Body of pancreas (tissue), 4 donors: ENCODE measurements at regions not wholly inside any gene's neighbourhood (a gene's known extent, or its start where the extent isn't known, plus 50 kb on each side); places are given as distances from the start of the nearest gene placed in this dataset.

Experiments
- ATAC-seq: fragments of 150-250 bp; one replicate; pipeline ENCODE4 v1.9.1; 2016
- DNase-seq, 4 donors: peaks; one replicate each; pipeline ENCODE4 v3.0.0-alpha.2; 2019
- H3K27ac ChIP-seq, 4 donors: fragments of 200-600 bp; sonication (generic); 1 replicate in 3 of 4; 2 replicates in 1 of 4; pipeline versions ENCODE4 v1.5.1 to v1.6.1; 2016 to 2019; ENCODE audit warnings: mild to moderate bottlenecking in 1 of 4, mixed read lengths in 1 of 4, moderate library complexity in 1 of 4
- H3K27me3 ChIP-seq, 2 donors: fragments of 200-600 bp; sonication (generic); one replicate each; pipeline ENCODE4 v1.6.0; 2016; ENCODE audit warnings: mild to moderate bottlenecking in 1 of 2
- H3K36me3 ChIP-seq, 2 donors: fragments of 200-600 bp; sonication (generic); replicated peaks in 1 of 2; 2 replicates each; pipeline ENCODE4 v1.5.1; 2016; ENCODE audit warnings: low read depth in 2 of 2; ENCODE audit not compliant: insufficient read depth in 1 of 2
- H3K4me1 ChIP-seq: fragments of 200-600 bp; sonication (generic); one replicate; pipeline ENCODE4 v1.6.0; 2016
- H3K4me3 ChIP-seq, 2 donors: fragments of 200-600 bp; sonication (generic); 1 replicate in 1 of 2; 2 replicates in 1 of 2; pipeline ENCODE4 v1.5.1; 2016 to 2019
- H3K9me3 ChIP-seq, 3 donors: fragments of 200-600 bp; sonication (generic); 1 replicate in 2 of 3; 2 replicates in 1 of 3; pipeline ENCODE4 v1.5.1; 2016
- POLR2A ChIP-seq, 3 donors: fragments of 450-650 bp; IDR thresholded peaks; one replicate each; pipeline ENCODE4 v1.6.1; 2016; ENCODE audit warnings: antibody characterized with exemption in 3 of 3, mild to moderate bottlenecking in 2 of 3
- WGBS, 2 donors: methylation state at CpG; one replicate each; pipeline ENCODE4 v1.1.5; 2017; 5-methylcytosine and 5-hydroxymethylcytosine counted together
- intact Hi-C: fragments of 100-400 bp; cut with DNase I; formaldehyde crosslinking; loops from one replicate; pipeline ENCODE4 v1.15.1; 2023
- TF ChIP-seq, protein P1 (sequence below), 7 experiments: fragments of 450-650 bp in 4 of 7; fragments of 200-600 bp in 3 of 7; sonication (generic) in 3 of 7; IDR thresholded peaks; one replicate each; pipeline ENCODE4 v1.5.1; 2016 to 2019; ENCODE audit warnings: antibody characterized with exemption in 7 of 7

DNA sequence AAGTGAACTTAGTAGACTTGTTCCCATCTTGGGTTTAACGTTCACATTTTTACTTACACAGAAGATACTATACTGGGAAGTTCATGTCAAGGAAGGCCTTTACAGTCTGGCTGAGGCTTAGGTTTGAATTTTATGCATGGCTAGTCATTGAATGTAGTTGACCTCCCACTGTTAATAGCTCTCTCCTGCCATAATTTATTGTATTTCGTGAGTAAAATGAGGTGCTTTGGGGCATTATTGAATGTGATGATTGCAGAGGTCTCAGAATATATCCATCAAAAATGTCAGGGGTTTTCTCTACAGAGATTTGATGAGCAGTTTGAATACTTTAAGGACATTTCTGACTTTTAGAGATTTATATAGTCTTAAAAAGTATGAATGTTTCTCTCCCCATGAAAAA is 356.6 kb upstream of the GRM7 start:
- 68 to 69% methylated on average over 2 of the region's 2 CpGs for WGBS, 2 donors
- no peak for ATAC-seq
- Histone ChIP-seq H3K36me3 (no peaks in the 10 kb centered on the region), H3K9me3 (no peaks in the 10 kb centered on the region), H3K4me1 (no peaks in the 10 kb centered on the region), H3K27me3 (no peaks in the 10 kb centered on the region), H3K27ac (no peak overlapping the region), H3K4me3 (no peak overlapping the region)
- no peak for DNase-seq
- TF ChIP-seq, protein P1, sequence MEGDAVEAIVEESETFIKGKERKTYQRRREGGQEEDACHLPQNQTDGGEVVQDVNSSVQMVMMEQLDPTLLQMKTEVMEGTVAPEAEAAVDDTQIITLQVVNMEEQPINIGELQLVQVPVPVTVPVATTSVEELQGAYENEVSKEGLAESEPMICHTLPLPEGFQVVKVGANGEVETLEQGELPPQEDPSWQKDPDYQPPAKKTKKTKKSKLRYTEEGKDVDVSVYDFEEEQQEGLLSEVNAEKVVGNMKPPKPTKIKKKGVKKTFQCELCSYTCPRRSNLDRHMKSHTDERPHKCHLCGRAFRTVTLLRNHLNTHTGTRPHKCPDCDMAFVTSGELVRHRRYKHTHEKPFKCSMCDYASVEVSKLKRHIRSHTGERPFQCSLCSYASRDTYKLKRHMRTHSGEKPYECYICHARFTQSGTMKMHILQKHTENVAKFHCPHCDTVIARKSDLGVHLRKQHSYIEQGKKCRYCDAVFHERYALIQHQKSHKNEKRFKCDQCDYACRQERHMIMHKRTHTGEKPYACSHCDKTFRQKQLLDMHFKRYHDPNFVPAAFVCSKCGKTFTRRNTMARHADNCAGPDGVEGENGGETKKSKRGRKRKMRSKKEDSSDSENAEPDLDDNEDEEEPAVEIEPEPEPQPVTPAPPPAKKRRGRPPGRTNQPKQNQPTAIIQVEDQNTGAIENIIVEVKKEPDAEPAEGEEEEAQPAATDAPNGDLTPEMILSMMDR (IDR thresholded peaks at IDR 0.05): no peak
- TF ChIP-seq POLR2A (IDR thresholded peaks at IDR 0.05): no peak
- intact Hi-C loops: no loop called here

DNA sequence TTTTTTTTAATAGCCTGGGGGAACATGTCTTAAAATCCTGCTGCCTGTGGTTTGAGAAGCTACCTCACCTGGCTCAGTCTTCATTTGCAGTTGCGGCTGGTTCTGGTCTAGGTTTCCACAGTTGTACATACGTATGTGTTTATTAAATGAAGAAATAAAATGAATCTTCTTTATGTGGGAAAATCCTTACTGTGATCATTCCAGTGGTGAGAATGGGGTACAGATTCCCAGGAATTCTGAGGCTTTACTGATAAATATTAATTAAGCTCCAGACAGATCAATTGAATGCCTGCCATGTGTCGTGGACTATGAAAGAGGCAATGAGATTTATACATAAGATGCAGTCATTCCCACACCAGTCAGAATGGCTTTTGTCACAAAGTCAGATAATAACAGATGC is 356.1 kb upstream of the GRM7 start:
- no peaks in the 10 kb centered on the region for H3K9me3 ChIP-seq
- H3K4me1 ChIP-seq: no peaks in the 10 kb centered on the region
- H3K4me3 ChIP-seq: no peak overlapping the region
- TF ChIP-seq, protein P1 (IDR thresholded peaks at IDR 0.05): no peak
- no peak for TF ChIP-seq POLR2A (IDR thresholded peaks at IDR 0.05)
- no peak overlapping the region for H3K27ac ChIP-seq
- DNase-seq: no peak
- ATAC-seq: no peak
- intact Hi-C loops: no loop called here
- WGBS, 2 donors: 85 to 86% methylated on average over 3 of the region's 3 CpGs
- H3K36me3 ChIP-seq: no peaks in the 10 kb centered on the region
- no peaks in the 10 kb centered on the region for H3K27me3 ChIP-seq

DNA sequence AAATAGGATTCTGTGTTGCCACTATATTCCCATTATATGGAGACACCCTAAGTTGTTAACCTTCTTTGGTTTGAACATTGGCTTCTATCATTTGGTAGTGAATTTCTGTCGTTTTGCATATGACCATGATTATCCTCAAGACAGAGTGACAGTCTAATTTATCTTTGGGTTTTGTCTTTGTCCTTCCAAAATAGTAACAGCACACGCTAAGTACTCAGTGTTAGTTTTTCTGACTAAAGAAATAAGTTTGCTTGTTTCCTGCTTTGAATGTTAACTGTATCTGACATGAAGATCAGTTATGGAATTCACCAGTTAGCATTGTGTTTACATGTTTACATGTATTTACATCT is 352.5 kb upstream of the GRM7 start:
- 50 to 53% methylated on average over 2 of the region's 2 CpGs for WGBS, 2 donors
- TF ChIP-seq, protein P1 (IDR thresholded peaks at IDR 0.05): no peak
- no peak for TF ChIP-seq POLR2A (IDR thresholded peaks at IDR 0.05)
- Histone ChIP-seq H3K9me3 (no peaks in the 10 kb centered on the region), H3K27me3 (no peaks in the 10 kb centered on the region), H3K36me3 (no peaks in the 10 kb centered on the region), H3K27ac (no peak overlapping the region), H3K4me1 (no peaks in the 10 kb centered on the region), H3K4me3 (no peak overlapping the region)
- ATAC-seq: no peak
- intact Hi-C loops: no loop called here
- no peak for DNase-seq

DNA sequence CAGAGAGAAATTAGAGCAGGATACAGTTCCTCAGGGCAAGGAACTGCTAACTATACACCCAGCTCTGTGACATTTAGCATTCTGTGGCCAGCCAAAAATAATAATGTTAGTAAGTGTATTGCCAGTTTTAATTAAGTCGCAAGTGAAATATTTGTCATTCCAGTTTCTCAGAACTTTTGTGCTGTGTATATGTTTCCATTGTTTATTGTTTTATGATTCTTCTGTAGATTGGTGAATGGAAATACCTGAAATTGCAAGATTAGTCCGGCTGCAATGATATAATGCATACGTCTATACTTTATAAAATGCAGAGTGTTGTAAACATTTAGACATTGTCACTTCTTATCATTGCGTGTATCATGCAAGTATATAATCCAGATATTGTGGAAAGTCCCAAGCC is 351.3 kb upstream of the GRM7 start:
- no peaks in the 10 kb centered on the region for H3K4me1 ChIP-seq
- H3K36me3 ChIP-seq: no peaks in the 10 kb centered on the region
- H3K9me3 ChIP-seq: no peaks in the 10 kb centered on the region
- H3K27me3 ChIP-seq: no peaks in the 10 kb centered on the region
- DNase-seq: no peak
- intact Hi-C loops: no loop called here
- no peak overlapping the region for H3K4me3 ChIP-seq
- ATAC-seq: no peak
- no peak for TF ChIP-seq POLR2A (IDR thresholded peaks at IDR 0.05)
- TF ChIP-seq, protein P1 (IDR thresholded peaks at IDR 0.05): no peak
- 70 to 71% methylated on average over 4 of the region's 4 CpGs for WGBS, 2 donors
- no peak overlapping the region for H3K27ac ChIP-seq

DNA sequence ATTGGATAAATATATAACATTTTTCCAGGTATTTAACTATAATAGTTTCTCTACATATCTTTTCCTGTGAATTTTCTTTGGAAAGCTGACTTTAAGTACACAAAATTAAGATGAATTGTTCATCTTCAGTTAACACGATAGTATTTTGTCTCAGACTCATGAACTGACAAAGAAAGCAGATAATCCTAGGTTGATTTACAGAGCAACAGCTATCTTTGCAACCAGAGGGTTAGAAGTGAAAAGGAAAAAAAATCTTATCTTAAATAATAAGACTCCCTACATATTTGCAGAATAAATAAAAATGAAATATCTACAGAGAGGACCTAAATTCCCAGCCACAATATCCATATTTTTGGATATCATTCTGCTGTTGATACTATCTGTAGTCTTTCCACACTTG is 350.2 kb upstream of the GRM7 start:
- intact Hi-C loops: no loop called here
- 39 to 45% methylated on average over 1 of the region's 1 CpG for WGBS, 2 donors

More for the DNA sequence above, 350.2 kb upstream of the GRM7 start:
- no peak for DNase-seq
- Histone ChIP-seq H3K4me3 (no peak overlapping the region), H3K36me3 (no peaks in the 10 kb centered on the region), H3K27me3 (no peaks in the 10 kb centered on the region), H3K27ac (no peak overlapping the region), H3K4me1 (no peaks in the 10 kb centered on the region), H3K9me3 (no peaks in the 10 kb centered on the region)
- TF ChIP-seq, protein P1 (IDR thresholded peaks at IDR 0.05): no peak
- no peak for TF ChIP-seq POLR2A (IDR thresholded peaks at IDR 0.05)
- ATAC-seq: no peak
